Progenitor cell of endocrine pancreas (in vitro differentiated cells): ENCODE measurements at regions not wholly inside any gene's neighbourhood (a gene's known extent, or its start where the extent isn't known, plus 50 kb on each side); places are given as distances from the start of the nearest gene placed in this dataset.

ENCODE experiments used
- DNase-seq: peaks from one replicate; pipeline ENCODE4 v3.0.0; 2021; ENCODE audit warnings: low spot score; ENCODE audit not compliant: unreplicated experiment
- H3K27ac Mint-ChIP-seq: 2 replicates; pipeline ENCODE4 v1.8.0; 2021; ENCODE audit warnings: mild to moderate bottlenecking, moderate library complexity, mixed read lengths
- H3K27me3 Mint-ChIP-seq: 2 replicates; pipeline ENCODE4 v1.8.0; 2021; ENCODE audit warnings: mixed read lengths
- H3K36me3 Mint-ChIP-seq: 2 replicates; pipeline ENCODE4 v1.8.0; 2022; ENCODE audit warnings: mixed read lengths; ENCODE audit not compliant: insufficient read depth
- H3K4me1 Mint-ChIP-seq: 2 replicates; pipeline ENCODE4 v1.8.0; 2021; ENCODE audit warnings: low read depth, mixed read lengths
- H3K4me3 Mint-ChIP-seq: 2 replicates; pipeline ENCODE4 v1.8.0; 2021; ENCODE audit warnings: low read depth, mild to moderate bottlenecking, moderate library complexity, mixed read lengths
- H3K9me3 Mint-ChIP-seq: 2 replicates; pipeline ENCODE4 v1.8.0; 2021; ENCODE audit warnings: low read depth, mixed read lengths
- TF ChIP-seq, protein P1 (sequence below): fragments of 200-600 bp; sonication (generic); IDR thresholded peaks from one replicate; pipeline ENCODE4 v1.5.0; 2021; ENCODE audit warnings: antibody characterized with exemption, mild to moderate bottlenecking; ENCODE audit not compliant: unreplicated experiment

DNA sequence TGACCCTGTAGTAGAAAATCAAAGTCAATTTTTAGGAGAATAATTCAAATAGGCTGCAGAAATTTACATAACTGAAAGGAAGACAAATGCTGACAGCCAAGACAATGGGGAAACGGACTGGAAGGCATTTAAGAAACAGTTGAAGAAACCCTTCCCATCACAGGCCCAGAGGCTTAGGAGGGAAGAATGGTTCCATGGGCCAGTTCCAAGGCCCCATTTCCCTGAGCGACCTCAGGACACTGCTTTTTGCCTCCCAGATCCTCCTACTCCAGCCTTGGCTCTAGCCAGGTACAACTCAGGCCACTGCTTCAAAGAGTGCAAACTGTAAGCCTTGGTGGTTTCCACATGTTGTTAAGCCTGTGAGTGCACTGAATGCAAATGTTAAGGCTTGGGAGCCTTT, 184.1 kb upstream of the SGCD start:
- Mint-ChIP-seq H3K27me3 (no peaks in the 10 kb centered on the region), H3K9me3 (peaks cover 7% of the 10 kb centered on the region), H3K27ac (no peak overlapping the region), H3K4me3 (no peak overlapping the region), H3K36me3 (peaks cover 1% of the 10 kb centered on the region), H3K4me1 (no peaks in the 10 kb centered on the region)
- DNase-seq = no peak
- TF ChIP-seq, protein P1, sequence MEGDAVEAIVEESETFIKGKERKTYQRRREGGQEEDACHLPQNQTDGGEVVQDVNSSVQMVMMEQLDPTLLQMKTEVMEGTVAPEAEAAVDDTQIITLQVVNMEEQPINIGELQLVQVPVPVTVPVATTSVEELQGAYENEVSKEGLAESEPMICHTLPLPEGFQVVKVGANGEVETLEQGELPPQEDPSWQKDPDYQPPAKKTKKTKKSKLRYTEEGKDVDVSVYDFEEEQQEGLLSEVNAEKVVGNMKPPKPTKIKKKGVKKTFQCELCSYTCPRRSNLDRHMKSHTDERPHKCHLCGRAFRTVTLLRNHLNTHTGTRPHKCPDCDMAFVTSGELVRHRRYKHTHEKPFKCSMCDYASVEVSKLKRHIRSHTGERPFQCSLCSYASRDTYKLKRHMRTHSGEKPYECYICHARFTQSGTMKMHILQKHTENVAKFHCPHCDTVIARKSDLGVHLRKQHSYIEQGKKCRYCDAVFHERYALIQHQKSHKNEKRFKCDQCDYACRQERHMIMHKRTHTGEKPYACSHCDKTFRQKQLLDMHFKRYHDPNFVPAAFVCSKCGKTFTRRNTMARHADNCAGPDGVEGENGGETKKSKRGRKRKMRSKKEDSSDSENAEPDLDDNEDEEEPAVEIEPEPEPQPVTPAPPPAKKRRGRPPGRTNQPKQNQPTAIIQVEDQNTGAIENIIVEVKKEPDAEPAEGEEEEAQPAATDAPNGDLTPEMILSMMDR = no peak

DNA sequence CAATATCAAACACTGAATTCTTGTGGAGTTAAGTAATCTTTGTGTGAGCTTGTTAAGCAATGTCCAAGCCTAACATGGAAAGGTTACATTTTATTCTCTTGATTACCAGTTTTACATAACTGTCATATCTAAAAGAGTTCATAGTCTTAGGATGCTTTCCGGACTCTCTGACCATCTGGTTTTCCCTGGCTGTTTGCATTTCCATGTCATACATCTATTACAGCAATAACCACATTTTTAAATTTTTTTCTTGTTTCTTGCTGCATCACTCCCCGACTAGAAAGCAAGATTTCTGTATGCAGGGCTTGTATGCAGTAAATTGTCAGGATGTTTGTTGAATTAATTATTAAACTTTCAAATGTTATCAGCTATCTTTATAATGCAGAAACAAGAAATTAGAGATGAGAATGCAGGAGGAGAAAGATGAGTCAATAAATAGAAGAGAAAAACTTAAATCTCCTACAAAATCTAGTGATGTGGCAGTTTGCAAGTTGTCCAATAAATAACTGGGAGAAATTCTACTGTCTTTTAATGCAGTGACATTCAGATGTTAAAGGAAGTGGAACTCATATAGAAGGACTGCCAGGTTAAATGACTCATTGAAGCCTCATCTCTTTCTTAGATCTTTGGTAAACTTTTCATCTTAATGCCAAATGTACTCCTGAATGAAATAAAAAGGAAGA, 179.6 kb upstream of the SGCD start:
- no peak overlapping the region for H3K27ac Mint-ChIP-seq
- no peak for DNase-seq
- H3K4me1 Mint-ChIP-seq = no peaks in the 10 kb centered on the region
- H3K4me3 Mint-ChIP-seq = no peak overlapping the region
- peaks cover 4% of the 10 kb centered on the region for H3K9me3 Mint-ChIP-seq
- no peaks in the 10 kb centered on the region for H3K36me3 Mint-ChIP-seq
- TF ChIP-seq, protein P1 = no peak
- no peaks in the 10 kb centered on the region for H3K27me3 Mint-ChIP-seq

DNA sequence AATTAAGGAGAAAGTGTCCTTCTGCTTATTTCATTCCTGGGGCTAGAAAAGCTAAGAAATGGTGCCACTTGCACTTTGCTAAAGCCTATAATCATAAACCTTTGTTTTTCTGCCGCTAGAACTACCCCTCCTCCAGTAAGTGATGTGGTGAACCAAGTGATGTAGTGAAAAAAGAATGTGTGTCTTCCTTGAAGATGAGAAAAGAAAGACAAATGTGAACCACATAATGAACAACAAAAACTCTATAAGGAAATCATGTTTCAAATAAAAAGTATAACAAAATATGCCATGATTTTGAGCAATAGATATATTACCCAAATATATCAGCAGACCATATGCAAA, 179.0 kb upstream of the SGCD start:
- H3K36me3 Mint-ChIP-seq = no peaks in the 10 kb centered on the region
- TF ChIP-seq, protein P1 = no peak
- H3K9me3 Mint-ChIP-seq = no peaks in the 10 kb centered on the region
- no peaks in the 10 kb centered on the region for H3K4me1 Mint-ChIP-seq
- no peak overlapping the region for H3K27ac Mint-ChIP-seq
- no peak overlapping the region for H3K4me3 Mint-ChIP-seq
- no peaks in the 10 kb centered on the region for H3K27me3 Mint-ChIP-seq
- no peak for DNase-seq

- TF ChIP-seq, protein P1 = no peak
- Mint-ChIP-seq H3K27ac (no peak overlapping the region), H3K4me1 (no peaks in the 10 kb centered on the region), H3K9me3 (no peaks in the 10 kb centered on the region), H3K36me3 (no peaks in the 10 kb centered on the region), H3K27me3 (no peaks in the 10 kb centered on the region), H3K4me3 (no peak overlapping the region)
- DNase-seq = no peak
These were observed 178.7 kb upstream of the SGCD start for GRCh38 chr5:156148301-156148700.

GRCh38 chr5:156149213-156149612, 177.8 kb upstream of the SGCD start:
- no peak for DNase-seq
- no peaks in the 10 kb centered on the region for H3K36me3 Mint-ChIP-seq
- no peak overlapping the region for H3K27ac Mint-ChIP-seq
- H3K9me3 Mint-ChIP-seq = no peaks in the 10 kb centered on the region
- TF ChIP-seq, protein P1 = no peak
- H3K4me3 Mint-ChIP-seq = no peak overlapping the region
- H3K4me1 Mint-ChIP-seq = no peaks in the 10 kb centered on the region
- H3K27me3 Mint-ChIP-seq = no peaks in the 10 kb centered on the region
